Stomach (tissue), 8 donors: ENCODE measurements at regions not wholly inside any gene's neighbourhood (a gene's known extent, or its start where the extent isn't known, plus 50 kb on each side); places are given as distances from the start of the nearest gene placed in this dataset.

Source experiments
- DNase-seq, 2 donors: peaks; one replicate each; pipeline versions ENCODE4 v3.0.0 to v3.0.0-alpha.2; 2013 to 2019
- H3K27ac ChIP-seq, 5 donors: fragments of 200-600 bp in 4 of 5; sonication (generic) in 4 of 5; one replicate each; pipeline ENCODE4 v1.5.1; 2013 to 2019; ENCODE audit warnings: mild to moderate bottlenecking in 1 of 5, moderate library complexity in 1 of 5
- H3K27me3 ChIP-seq, 3 donors: fragments of 200-600 bp; sonication (generic); one replicate each; pipeline ENCODE4 v1.5.1; 2017 to 2019; ENCODE audit warnings: mixed run types in 1 of 3
- H3K36me3 ChIP-seq, 4 donors: fragments of 200-600 bp; sonication (generic); 1 replicate in 3 of 4; 2 replicates in 1 of 4; pipeline ENCODE4 v1.5.1; 2016 to 2019
- H3K4me1 ChIP-seq, 4 donors: fragments of 200-600 bp; sonication (generic); one replicate each; pipeline ENCODE4 v1.5.1; 2016 to 2019
- H3K4me3 ChIP-seq, 4 donors: fragments of 200-600 bp; sonication (generic) in 3 of 4; one replicate each; pipeline ENCODE4 v1.5.1; 2016 to 2019; ENCODE audit warnings: mild to moderate bottlenecking in 1 of 4
- H3K9me3 ChIP-seq, 4 donors: fragments of 200-600 bp; sonication (generic); one replicate each; pipeline ENCODE4 v1.5.1; 2016 to 2019
- CTCF ChIP-seq, 7 experiments: fragments of 450-650 bp in 4 of 7; fragments of 200-600 bp in 3 of 7; sonication (generic) in 3 of 7; IDR thresholded peaks; one replicate each; pipeline ENCODE4 v1.5.1; 2016 to 2019; ENCODE audit warnings: antibody characterized with exemption in 7 of 7, control low read depth in 2 of 7, mild to moderate bottlenecking in 1 of 7
- EP300 ChIP-seq: sonication (generic); formaldehyde crosslinking; IDR thresholded peaks from one replicate; pipeline ENCODE4 v1.6.1; 2017; ENCODE audit warnings: antibody characterized with exemption
- POLR2A ChIP-seq, 4 donors: fragments of 450-650 bp; IDR thresholded peaks; one replicate each; pipeline ENCODE4 v1.6.1; 2016; ENCODE audit warnings: antibody characterized with exemption in 4 of 4, control low read depth in 2 of 4, mild to moderate bottlenecking in 1 of 4, moderate library complexity in 1 of 4
- POLR2AphosphoS5 ChIP-seq, 3 donors: sonication (generic); formaldehyde crosslinking; IDR thresholded peaks; one replicate each; pipeline ENCODE4 v1.6.1; 2016; ENCODE audit warnings: antibody characterized with exemption in 3 of 3
- WGBS, 5 donors: extraction: QIAGEN DNeasy Blood & Tissue Kit in 3 of 5; methylation state at CpG; one replicate each; pipeline versions ENCODE4 v1.1.5 to v1.1.7; 2013 to 2018; 5-methylcytosine and 5-hydroxymethylcytosine counted together
- intact Hi-C: fragments of 100-400 bp; cut with DNase I; formaldehyde crosslinking; loops from one replicate; pipeline ENCODE4 v1.15.1; 2023; ENCODE audit warnings: low total_unique reads
- donor health status: healthy with polysubstance abuse.
- donor health status: Bipolar disorder and iron deficiency.
- donor health status: healthy.

GRCh38 chr3:82054849-82055248, 293.4 kb upstream of the GBE1 start:
- no peaks in the 10 kb centered on the region for H3K9me3 ChIP-seq
- H3K27ac ChIP-seq, result no peak overlapping the region
- no peaks in the 10 kb centered on the region for H3K4me1 ChIP-seq
- no peaks in the 10 kb centered on the region for H3K27me3 ChIP-seq
- DNase-seq, result no peak
- intact Hi-C loops, result no loop called here
- 91 to 100% (median 95%) methylated on average over 1 of the region's 1 CpG for WGBS, 5 donors
- TF ChIP-seq POLR2A (IDR thresholded peaks at IDR 0.05), result no peak
- no peak for TF ChIP-seq CTCF (IDR thresholded peaks at IDR 0.05)
- TF ChIP-seq POLR2AphosphoS5 (IDR thresholded peaks at IDR 0.05), result no peak
- TF ChIP-seq EP300, result no peak
- H3K4me3 ChIP-seq, result no peak overlapping the region
- no peaks in the 10 kb centered on the region for H3K36me3 ChIP-seq

GRCh38 chr3:82053236-82053635, 291.8 kb upstream of the GBE1 start:
- no peak overlapping the region for H3K4me3 ChIP-seq
- TF ChIP-seq EP300 (no peak), POLR2A (IDR thresholded peaks at IDR 0.05) (no peak), POLR2AphosphoS5 (IDR thresholded peaks at IDR 0.05) (no peak), CTCF (IDR thresholded peaks at IDR 0.05) (no peak)
- no peaks in the 10 kb centered on the region for H3K36me3 ChIP-seq
- 69 to 81% (median 79%) methylated on average over 1 of the region's 1 CpG for WGBS, 5 donors
- no peaks in the 10 kb centered on the region for H3K27me3 ChIP-seq
- no peaks in the 10 kb centered on the region for H3K9me3 ChIP-seq
- DNase-seq, result no peak
- no peak overlapping the region for H3K27ac ChIP-seq
- intact Hi-C loops, result no loop called here
- H3K4me1 ChIP-seq, result no peaks in the 10 kb centered on the region

GRCh38 chr3:82050382-82050781, 288.9 kb upstream of the GBE1 start:
- intact Hi-C loops, result no loop called here
- Histone ChIP-seq H3K9me3 (no peaks in the 10 kb centered on the region), H3K4me1 (no peaks in the 10 kb centered on the region), H3K4me3 (no peak overlapping the region), H3K27me3 (no peaks in the 10 kb centered on the region), H3K27ac (no peak overlapping the region), H3K36me3 (no peaks in the 10 kb centered on the region)
- TF ChIP-seq EP300 (no peak), POLR2A (IDR thresholded peaks at IDR 0.05) (no peak), POLR2AphosphoS5 (IDR thresholded peaks at IDR 0.05) (no peak), CTCF (IDR thresholded peaks at IDR 0.05) (no peak)
- DNase-seq, result no peak
- WGBS, 5 donors, result 88 to 97% (median 90%) methylated on average over 1 of the region's 1 CpG

GRCh38 chr3:82048711-82049110, 287.3 kb upstream of the GBE1 start:
- no peak for DNase-seq
- intact Hi-C loops, result no loop called here
- Histone ChIP-seq H3K4me3 (no peak overlapping the region), H3K4me1 (no peaks in the 10 kb centered on the region), H3K27ac (no peak overlapping the region), H3K9me3 (no peaks in the 10 kb centered on the region), H3K36me3 (no peaks in the 10 kb centered on the region), H3K27me3 (no peaks in the 10 kb centered on the region)
- WGBS, 5 donors, result 34 to 50% (median 42%) methylated on average over 3 of the region's 3 CpGs
- no peak for TF ChIP-seq POLR2A (IDR thresholded peaks at IDR 0.05)

- no peak overlapping the region for H3K4me3 ChIP-seq
- no peaks in the 10 kb centered on the region for H3K27me3 ChIP-seq
- no peaks in the 10 kb centered on the region for H3K36me3 ChIP-seq
- no peaks in the 10 kb centered on the region for H3K9me3 ChIP-seq
- intact Hi-C loops, result no loop called here
- TF ChIP-seq CTCF (IDR thresholded peaks at IDR 0.05) (no peak), EP300 (no peak), POLR2A (IDR thresholded peaks at IDR 0.05) (no peak)
- no peaks in the 10 kb centered on the region for H3K4me1 ChIP-seq
- 49 to 54% (median 53%) methylated on average over 4 of the region's 4 CpGs for WGBS, 5 donors
- no peak overlapping the region for H3K27ac ChIP-seq
- DNase-seq, result no peak
These were observed 283.7 kb upstream of the GBE1 start for GRCh38 chr3:82044930-82045705.
